GM12878 (cell line): ENCODE measurements at regions not wholly inside any gene's neighbourhood (a gene's known extent, or its start where the extent isn't known, plus 50 kb on each side); places are given as distances from the start of the nearest gene placed in this dataset.

Experiments used
- ATAC-seq: fragments of 200-7000 bp; cut with Tn5 transposase; 3 replicates; pipeline ENCODE4 v1.9.1; 2020; ENCODE audit warnings: mild to moderate bottlenecking, moderate library complexity
- BruUV-seq: library from RNA; stranded (reverse); fragments of 400-500 nt; replicated peaks from 2 replicates; lab custom pipeline; 2021; lab: Mats Ljungman, UMichigan
- CTCF ChIA-PET: fragments of 300-600 bp; sonication (Branson Sonifier 250); formaldehyde crosslinking; extraction: SDS; loops from one replicate; lab custom pipeline; 2021; ENCODE audit warnings: inconsistent platforms; lab: Yijun Ruan, JAX
- POLR2A ChIA-PET: fragments of 350-600 bp; formaldehyde crosslinking; extraction: SDS; loops from one replicate; lab custom pipeline; 2021; ENCODE audit warnings: inconsistent platforms; lab: Charles Lee
- RAD21 ChIA-PET: fragments of 300-600 bp; sonication (Branson Sonifier 250); formaldehyde crosslinking; loops from one replicate; lab custom pipeline; 2023; ENCODE audit warnings: antibody characterized with exemption; ENCODE audit not compliant: unreplicated experiment; lab: Charles Lee
- SMC1A ChIA-PET: fragments of 300-600 bp; sonication (Branson Sonifier 250); formaldehyde crosslinking; loops from one replicate; lab custom pipeline; 2023; ENCODE audit not compliant: unreplicated experiment, uncharacterized antibody; lab: Charles Lee
- DNase-seq: peaks from one replicate; pipeline ENCODE4 v3.0.0-alpha.2; 2011; ENCODE audit warnings: low read depth, low spot score
- FAIRE-seq: peaks from 3 replicates; lab custom pipeline; 2011; peaks lifted over from hg19 to GRCh38; lab: Jason Lieb, UNC
- H2AFZ ChIP-seq: 2 replicates; pipeline ENCODE4 v1.6.0; 2011; ENCODE audit warnings: low read depth, low read length, control low read depth; ENCODE audit not compliant: control insufficient read depth
- H3K27ac ChIP-seq: 2 replicates; pipeline ENCODE4 v1.5.1; 2011; ENCODE audit warnings: control low read depth; ENCODE audit not compliant: control insufficient read depth, insufficient read depth
- H3K27me3 ChIP-seq, 2 experiments: replicated peaks in 1 of 2; 2 replicates each; pipeline versions ENCODE4 v1.6.0 to v1.6.1; 2011; ENCODE audit warnings: low read length in 1 of 2; ENCODE audit not compliant: control insufficient read depth in 2 of 2, insufficient read depth in 2 of 2
- H3K36me3 ChIP-seq, 2 experiments: 2 replicates each; pipeline ENCODE4 v1.5.1; 2011; ENCODE audit warnings: low read length in 1 of 2; ENCODE audit not compliant: control insufficient read depth in 2 of 2, insufficient read depth in 2 of 2
- H3K4me1 ChIP-seq: 2 replicates; pipeline ENCODE4 v1.6.1; 2011; ENCODE audit warnings: mild to moderate bottlenecking, low read length, moderate library complexity, mixed read lengths; ENCODE audit not compliant: control insufficient read depth, insufficient read depth
- H3K4me2 ChIP-seq: 2 replicates; pipeline ENCODE4 v1.6.0; 2011; ENCODE audit warnings: control low read depth; ENCODE audit not compliant: control insufficient read depth, insufficient read depth
- H3K4me3 ChIP-seq: fragments of 200-600 bp; sonication (generic); 2 replicates; pipeline ENCODE4 v1.5.1; 2016
- H3K79me2 ChIP-seq: 2 replicates; pipeline ENCODE4 v1.6.0; 2011; ENCODE audit warnings: low read length; ENCODE audit not compliant: control insufficient read depth, insufficient read depth
- H3K9ac ChIP-seq: 2 replicates; pipeline ENCODE4 v1.8.0; 2011; ENCODE audit warnings: low read length, control low read depth, mixed read lengths; ENCODE audit not compliant: control insufficient read depth, insufficient read depth
- H3K9me3 ChIP-seq: replicated peaks from 3 replicates; pipeline ENCODE4 v1.5.1; 2011; ENCODE audit warnings: mild to moderate bottlenecking, low read length; ENCODE audit not compliant: control insufficient read depth, insufficient read depth
- H4K20me1 ChIP-seq: 2 replicates; pipeline ENCODE4 v1.6.0; 2011; ENCODE audit not compliant: control insufficient read depth, insufficient read depth
- CBFB ChIP-seq: IDR thresholded peaks from 2 replicates; pipeline ENCODE4 v1.6.1; 2016; ENCODE audit warnings: antibody characterized with exemption, low read depth
- CREB1 ChIP-seq: IDR thresholded peaks from 2 replicates; pipeline ENCODE4 v1.6.1; 2012; ENCODE audit warnings: low read depth, mild to moderate bottlenecking, inconsistent platforms
- HSF1 ChIP-seq: fragments of 150-350 bp; IDR thresholded peaks from 2 replicates; pipeline ENCODE4 v1.6.1; 2014; ENCODE audit warnings: mild to moderate bottlenecking, low read depth, low read length
- IRF3 ChIP-seq: fragments of 450-650 bp; IDR thresholded peaks from 2 replicates; pipeline ENCODE4 v1.6.1; 2014; ENCODE audit warnings: mild to moderate bottlenecking
- IRF4 ChIP-seq: IDR thresholded peaks from 2 replicates; pipeline ENCODE4 v1.6.1; 2011; ENCODE audit warnings: low read depth, low read length
- MXI1 ChIP-seq: fragments of 150-350 bp; IDR thresholded peaks from 2 replicates; pipeline ENCODE4 v1.6.1; 2011; ENCODE audit warnings: low read depth, mild to moderate bottlenecking, inconsistent platforms, low read length, improper control_type of control experiment
- PRDM15 ChIP-seq: fragments of 450-650 bp; formaldehyde crosslinking; IDR thresholded peaks from 2 replicates; pipeline ENCODE4 v1.4.0; 2020; ENCODE audit warnings: mild to moderate bottlenecking, moderate library complexity
- SRF ChIP-seq, 2 experiments: IDR thresholded peaks; 2 replicates each; pipeline ENCODE4 v1.6.1; 2011; ENCODE audit warnings: low read depth in 2 of 2, low read length in 2 of 2, mild to moderate bottlenecking in 1 of 2, moderate library complexity in 1 of 2
- WGBS: methylation state at CpG from one replicate; pipeline ENCODE4 v1.1.6; 2016; ENCODE audit warnings: low lambda C conversion rate; ENCODE audit not compliant: insufficient replicate concordance, insufficient coverage; ENCODE audit errors: missing lambda C conversion rate; 5-methylcytosine and 5-hydroxymethylcytosine counted together
- in situ Hi-C: fragments of 300-500 bp; cut with MboI; formaldehyde crosslinking; loops from 9 replicates; pipeline ENCODE4 v1.14.3; 2018; ENCODE audit warnings: mixed read lengths
- intact Hi-C: fragments of 100-400 bp; cut with micrococcal nuclease; formaldehyde crosslinking; loops from one replicate; pipeline ENCODE4 v1.14.2; 2022; ENCODE audit not compliant: unreplicated experiment
- TF ChIP-seq, protein P1 (sequence below): IDR thresholded peaks from 2 replicates; pipeline ENCODE4 v1.6.1; 2012; ENCODE audit warnings: mild to moderate bottlenecking, low read depth, low read length

DNA sequence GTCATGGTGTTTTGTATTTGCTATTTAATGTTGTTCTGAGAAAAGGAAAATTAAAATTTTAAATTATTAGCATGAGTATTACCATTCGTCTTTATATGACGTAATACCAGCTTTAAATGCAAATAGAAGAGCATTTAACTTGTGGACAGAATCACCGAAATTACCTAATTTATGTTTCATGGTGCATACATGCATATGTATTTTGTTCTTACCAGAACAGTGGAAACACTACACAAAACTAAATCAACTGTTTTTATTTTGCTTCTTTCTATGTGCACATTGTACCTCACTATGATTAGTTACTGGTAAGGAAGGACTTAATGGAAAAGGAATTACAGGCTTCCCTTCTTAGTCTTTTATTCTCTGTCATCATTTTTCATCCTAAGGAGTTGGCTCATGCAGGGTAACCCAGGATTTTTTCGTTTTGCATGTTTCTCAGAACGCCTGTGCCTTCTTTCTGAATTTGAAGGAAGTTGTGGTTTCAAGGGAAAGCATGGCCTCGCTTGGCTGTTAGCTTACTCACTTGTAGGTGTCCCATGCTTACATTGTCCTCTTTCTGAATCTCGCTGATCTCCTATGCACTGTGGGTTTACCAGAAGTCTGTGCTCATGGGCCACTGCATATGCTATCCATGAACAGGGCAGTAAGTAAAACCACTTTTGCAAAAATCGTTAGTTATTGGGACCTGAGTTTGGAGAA, 300.0 kb upstream of the PUDP start (continued):
- TF ChIP-seq, protein P1, sequence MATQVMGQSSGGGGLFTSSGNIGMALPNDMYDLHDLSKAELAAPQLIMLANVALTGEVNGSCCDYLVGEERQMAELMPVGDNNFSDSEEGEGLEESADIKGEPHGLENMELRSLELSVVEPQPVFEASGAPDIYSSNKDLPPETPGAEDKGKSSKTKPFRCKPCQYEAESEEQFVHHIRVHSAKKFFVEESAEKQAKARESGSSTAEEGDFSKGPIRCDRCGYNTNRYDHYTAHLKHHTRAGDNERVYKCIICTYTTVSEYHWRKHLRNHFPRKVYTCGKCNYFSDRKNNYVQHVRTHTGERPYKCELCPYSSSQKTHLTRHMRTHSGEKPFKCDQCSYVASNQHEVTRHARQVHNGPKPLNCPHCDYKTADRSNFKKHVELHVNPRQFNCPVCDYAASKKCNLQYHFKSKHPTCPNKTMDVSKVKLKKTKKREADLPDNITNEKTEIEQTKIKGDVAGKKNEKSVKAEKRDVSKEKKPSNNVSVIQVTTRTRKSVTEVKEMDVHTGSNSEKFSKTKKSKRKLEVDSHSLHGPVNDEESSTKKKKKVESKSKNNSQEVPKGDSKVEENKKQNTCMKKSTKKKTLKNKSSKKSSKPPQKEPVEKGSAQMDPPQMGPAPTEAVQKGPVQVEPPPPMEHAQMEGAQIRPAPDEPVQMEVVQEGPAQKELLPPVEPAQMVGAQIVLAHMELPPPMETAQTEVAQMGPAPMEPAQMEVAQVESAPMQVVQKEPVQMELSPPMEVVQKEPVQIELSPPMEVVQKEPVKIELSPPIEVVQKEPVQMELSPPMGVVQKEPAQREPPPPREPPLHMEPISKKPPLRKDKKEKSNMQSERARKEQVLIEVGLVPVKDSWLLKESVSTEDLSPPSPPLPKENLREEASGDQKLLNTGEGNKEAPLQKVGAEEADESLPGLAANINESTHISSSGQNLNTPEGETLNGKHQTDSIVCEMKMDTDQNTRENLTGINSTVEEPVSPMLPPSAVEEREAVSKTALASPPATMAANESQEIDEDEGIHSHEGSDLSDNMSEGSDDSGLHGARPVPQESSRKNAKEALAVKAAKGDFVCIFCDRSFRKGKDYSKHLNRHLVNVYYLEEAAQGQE = no peak
- TF ChIP-seq CBFB = no peak
- TF ChIP-seq HSF1 = no peak

- no peak overlapping the region for H3K27ac ChIP-seq
- ChIA-PET POLR2A (no interaction called here), RAD21 (no interaction called here), SMC1A (no interaction called here), CTCF (interaction anchor here (1.3 kb wide), 1 partner anchor 181 kb away, joined by 3 read pairs; no protein-coding TSS in a partner anchor)
- FAIRE-seq = no peak
- WGBS = 59% methylated on average over 4 of the region's 4 CpGs
- H3K79me2 ChIP-seq = no peaks in the 10 kb centered on the region
- H2AFZ ChIP-seq = no peak overlapping the region
- intact Hi-C loops (no loop called here), in situ Hi-C loops (no loop called here)
- BruUV-seq = no TSS peak
- ATAC-seq = no peak
- no peak overlapping the region for H3K4me2 ChIP-seq
- no peaks in the 10 kb centered on the region for H3K36me3 ChIP-seq
- H3K4me1 ChIP-seq = no peaks in the 10 kb centered on the region
- H3K27me3 ChIP-seq = no peaks in the 10 kb centered on the region
- H3K9ac ChIP-seq = no peak overlapping the region
- no peaks in the 10 kb centered on the region; the same call in 2 of the 3 replicates for H3K9me3 ChIP-seq
- no peak overlapping the region for H3K4me3 ChIP-seq
- DNase-seq = no peak
- H4K20me1 ChIP-seq = no peaks in the 10 kb centered on the region
- TF ChIP-seq PRDM15 (CRISPR knock-in tag) (no peak), IRF3 (no peak), IRF4 (no peak), SRF (IDR thresholded peaks at IDR 0.05; ENCODE audit: low read depth in 2 of 2, low read length in 2 of 2) (no peak), CREB1 (no peak), MXI1 (no peak)
Observed at GRCh38 chrX:7446815-7447214, 298.9 kb upstream of the PUDP start.
